ENCODE measurements at regions not wholly inside any gene's neighbourhood (a gene's known extent, or its start where the extent isn't known, plus 50 kb on each side); places are given as distances from the start of the nearest gene placed in this dataset.
"Not testable (repeated sequence)": the region's sequence is repeated elsewhere in the genome, so short reads cannot be mapped to it uniquely, and the experiment has no call there.

DNA sequence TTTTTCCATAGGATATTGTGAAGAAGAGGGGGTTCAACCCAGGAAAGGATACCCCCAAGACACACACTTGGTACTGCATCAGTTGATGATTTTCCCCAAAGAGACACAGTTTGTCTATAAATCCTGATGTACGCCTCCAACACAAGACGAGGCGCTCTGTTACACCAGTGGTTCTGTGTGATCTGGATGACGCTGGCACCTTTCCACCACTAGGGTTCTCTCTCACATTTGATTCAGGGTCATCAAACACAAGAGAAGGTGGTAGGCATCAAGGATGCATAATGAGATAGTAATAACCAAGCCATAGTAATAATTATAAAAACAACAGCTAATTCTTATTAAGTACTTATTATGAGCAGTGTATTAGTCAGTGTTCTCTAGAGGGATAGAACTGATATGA, 508.8 kb upstream of the ZP4 start:
- Histone ChIP-seq H3K9me3 (ENCODE audit: control insufficient read depth, insufficient read depth, low read depth, low read length) (no peaks in the 10 kb centered on the region), H3K36me3 (ENCODE audit: control insufficient read depth, insufficient read depth, low read length) (no peaks in the 10 kb centered on the region), H3K27ac (ENCODE audit: low read depth, low read length) (no peak overlapping the region), H3K9ac (ENCODE audit: low read length) (no peak overlapping the region), H3K4me3 (ENCODE audit: low read depth, low read length) (no peak overlapping the region), H3K4me1 (ENCODE audit: control insufficient read depth, insufficient read depth, low read length) (no peaks in the 10 kb centered on the region), H3K27me3 (ENCODE audit: control insufficient read depth, insufficient read depth, low read length) (no peaks in the 10 kb centered on the region)

DNA sequence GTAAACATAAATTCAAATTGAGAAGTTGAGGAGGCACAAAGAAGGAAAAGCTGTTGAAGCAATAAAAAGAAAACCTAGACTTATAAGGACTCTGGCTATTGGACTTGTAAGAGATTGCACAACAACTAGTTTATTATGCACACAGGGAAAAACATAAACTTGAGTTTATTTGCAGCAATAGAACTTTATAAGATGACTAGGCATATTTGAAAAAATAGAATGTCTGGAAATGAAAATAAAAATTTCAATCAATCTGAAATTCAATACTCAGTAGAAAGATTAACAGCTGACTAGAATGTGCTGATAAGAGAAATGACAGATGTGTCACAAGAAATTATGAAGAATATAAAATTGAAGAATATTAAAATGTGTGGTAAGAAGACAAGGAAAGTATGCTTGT, 505.4 kb upstream of the ZP4 start:
- no peak overlapping the region for H3K4me3 ChIP-seq (ENCODE audit: low read depth, low read length)

DNA sequence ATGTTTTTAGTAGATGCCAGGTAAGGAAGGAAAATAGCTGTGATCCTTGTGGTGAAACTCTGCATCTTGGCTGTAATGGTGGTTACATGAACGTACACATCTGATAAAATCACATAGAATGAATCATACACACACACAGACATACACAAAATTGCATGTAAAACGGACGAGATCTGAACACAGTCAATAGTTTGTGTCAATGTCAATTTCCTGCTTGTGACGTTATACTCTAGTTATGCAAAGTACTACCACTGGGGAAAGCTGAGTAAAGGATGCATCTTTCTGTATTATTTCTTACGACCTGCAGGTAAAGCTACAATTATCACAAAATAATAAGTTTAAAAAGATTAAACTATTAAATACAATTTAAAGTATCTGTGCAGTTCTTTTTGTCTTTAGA, 493.7 kb upstream of the ZP4 start:
- Histone ChIP-seq H3K36me3 (ENCODE audit: control insufficient read depth, insufficient read depth, low read length) (no peaks in the 10 kb centered on the region), H3K27ac (ENCODE audit: low read depth, low read length) (no peak overlapping the region), H3K9ac (ENCODE audit: low read length) (no peak overlapping the region), H3K4me3 (ENCODE audit: low read depth, low read length) (no peak overlapping the region), H3K4me1 (ENCODE audit: control insufficient read depth, insufficient read depth, low read length) (peaks cover 14% of the 10 kb centered on the region), H3K9me3 (ENCODE audit: control insufficient read depth, insufficient read depth, low read depth, low read length) (peaks cover 2% of the 10 kb centered on the region; the same call in 1 of the 2 replicates), H3K27me3 (ENCODE audit: control insufficient read depth, insufficient read depth, low read length) (no peaks in the 10 kb centered on the region)

More for the DNA sequence above, 505.4 kb upstream of the ZP4 start:
- no peaks in the 10 kb centered on the region for H3K27me3 ChIP-seq (ENCODE audit: control insufficient read depth, insufficient read depth, low read length)
- H3K27ac ChIP-seq (ENCODE audit: low read depth, low read length): no peak overlapping the region
- no peaks in the 10 kb centered on the region for H3K36me3 ChIP-seq (ENCODE audit: control insufficient read depth, insufficient read depth, low read length)
- no peaks in the 10 kb centered on the region for H3K4me1 ChIP-seq (ENCODE audit: control insufficient read depth, insufficient read depth, low read length)
- no peak overlapping the region for H3K9ac ChIP-seq (ENCODE audit: low read length)
- H3K9me3 ChIP-seq (ENCODE audit: control insufficient read depth, insufficient read depth, low read depth, low read length): no peaks in the 10 kb centered on the region

DNA sequence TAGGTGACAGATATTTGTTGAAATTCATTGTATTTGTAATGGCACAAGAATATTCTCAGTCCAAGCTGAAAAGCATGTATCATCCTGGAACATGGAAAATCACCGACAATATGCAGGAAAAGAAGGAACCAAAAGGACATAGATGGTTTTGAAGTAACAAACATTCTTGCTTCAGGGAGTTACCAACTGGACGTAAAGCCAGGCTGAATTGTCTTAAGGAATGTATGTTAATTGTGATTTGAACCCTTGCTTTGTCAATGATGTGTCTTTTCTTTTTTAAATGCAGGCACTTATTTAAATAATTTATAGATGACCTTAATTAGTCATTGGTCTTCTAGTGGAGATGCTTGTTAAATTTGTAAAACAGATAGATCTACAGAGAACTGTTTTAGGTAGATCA, 489.4 kb upstream of the ZP4 start:
- Histone ChIP-seq H3K9me3 (ENCODE audit: control insufficient read depth, insufficient read depth, low read depth, low read length) (peaks cover 2% of the 10 kb centered on the region; the same call in 1 of the 2 replicates), H3K36me3 (ENCODE audit: control insufficient read depth, insufficient read depth, low read length) (no peaks in the 10 kb centered on the region), H3K4me1 (ENCODE audit: control insufficient read depth, insufficient read depth, low read length) (peaks cover 36% of the 10 kb centered on the region), H3K27ac (ENCODE audit: low read depth, low read length) (peak overlapping the region; percentile 95), H3K9ac (ENCODE audit: low read length) (peak overlapping the region; percentile 84), H3K27me3 (ENCODE audit: control insufficient read depth, insufficient read depth, low read length) (no peaks in the 10 kb centered on the region), H3K4me3 (ENCODE audit: low read depth, low read length) (0 out of 2 replicates have a peak overlapping the region, but pooled peaks have one; percentile 4)

DNA sequence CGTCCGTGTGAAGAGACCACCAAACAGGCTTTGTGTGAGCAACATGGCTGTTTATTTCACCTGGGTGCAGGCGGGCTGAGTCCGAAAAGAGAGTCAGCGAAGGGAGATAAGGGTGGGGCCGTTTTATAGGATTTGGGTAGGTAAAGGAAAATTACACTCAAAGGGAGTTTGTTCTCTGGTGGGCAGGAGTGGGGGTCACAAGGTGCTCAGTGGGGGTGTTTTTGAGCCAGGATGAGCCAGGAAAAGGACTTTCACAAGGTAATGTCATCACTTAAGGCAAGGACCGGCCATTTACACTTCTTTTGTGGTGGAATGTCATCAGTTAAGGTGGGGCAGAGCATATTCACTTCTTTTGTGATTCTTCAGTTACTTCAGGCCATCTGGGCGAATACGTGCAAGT, 488.7 kb upstream of the ZP4 start:
- H3K27ac ChIP-seq (ENCODE audit: low read depth, low read length): peak overlapping the region; percentile 95
- peaks cover 36% of the 10 kb centered on the region for H3K4me1 ChIP-seq (ENCODE audit: control insufficient read depth, insufficient read depth, low read length)
- H3K36me3 ChIP-seq (ENCODE audit: control insufficient read depth, insufficient read depth, low read length); H3K9me3 ChIP-seq (ENCODE audit: control insufficient read depth, insufficient read depth, low read depth, low read length); H3K4me3 ChIP-seq (ENCODE audit: low read depth, low read length); H3K27me3 ChIP-seq (ENCODE audit: control insufficient read depth, insufficient read depth, low read length): not testable (repeated sequence)
- H3K9ac ChIP-seq (ENCODE audit: low read length): peak overlapping the region; percentile 46

DNA sequence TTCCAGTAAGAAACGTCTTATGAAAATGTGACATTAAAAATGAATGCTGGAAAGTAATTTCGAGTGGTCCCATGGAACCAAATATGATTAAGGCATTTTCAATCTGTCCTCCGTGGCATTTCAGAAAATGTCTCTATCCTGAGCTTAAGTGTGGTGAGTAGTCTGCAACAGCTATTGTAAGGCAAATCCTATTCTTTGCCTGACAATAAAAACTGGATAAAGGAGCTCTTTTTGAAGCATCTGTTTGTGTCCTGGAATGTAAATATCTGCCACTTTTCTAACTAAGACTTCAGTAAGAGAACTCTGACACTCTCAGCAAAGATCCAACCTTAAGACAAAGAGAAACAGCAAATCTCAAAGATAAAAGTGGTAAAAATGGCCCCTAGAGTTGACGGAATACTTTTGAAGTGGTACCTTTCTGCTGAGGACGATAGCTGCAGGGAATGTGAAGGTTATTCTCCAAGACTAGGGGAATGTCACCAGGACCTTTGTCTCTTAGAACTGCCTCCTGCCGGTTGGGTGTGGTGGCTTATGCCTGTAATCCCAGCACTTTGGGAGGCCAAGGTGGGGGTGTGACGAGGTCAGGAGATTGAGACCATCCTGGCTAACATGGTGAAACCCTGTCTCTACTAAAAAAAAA, 486.7 kb upstream of the ZP4 start:
- Histone ChIP-seq H3K4me1 (ENCODE audit: control insufficient read depth, insufficient read depth, low read length) (peaks cover 36% of the 10 kb centered on the region), H3K9me3 (ENCODE audit: control insufficient read depth, insufficient read depth, low read depth, low read length) (no peaks in the 10 kb centered on the region; the same call in 1 of the 2 replicates), H3K36me3 (ENCODE audit: control insufficient read depth, insufficient read depth, low read length) (no peaks in the 10 kb centered on the region), H3K9ac (ENCODE audit: low read length) (peak overlapping the region; percentile 56), H3K27ac (ENCODE audit: low read depth, low read length) (peak overlapping the region; percentile 84), H3K4me3 (ENCODE audit: low read depth, low read length) (0 out of 2 replicates have a peak overlapping the region, but pooled peaks have one; percentile 5), H3K27me3 (ENCODE audit: control insufficient read depth, insufficient read depth, low read length) (no peaks in the 10 kb centered on the region)

DNA sequence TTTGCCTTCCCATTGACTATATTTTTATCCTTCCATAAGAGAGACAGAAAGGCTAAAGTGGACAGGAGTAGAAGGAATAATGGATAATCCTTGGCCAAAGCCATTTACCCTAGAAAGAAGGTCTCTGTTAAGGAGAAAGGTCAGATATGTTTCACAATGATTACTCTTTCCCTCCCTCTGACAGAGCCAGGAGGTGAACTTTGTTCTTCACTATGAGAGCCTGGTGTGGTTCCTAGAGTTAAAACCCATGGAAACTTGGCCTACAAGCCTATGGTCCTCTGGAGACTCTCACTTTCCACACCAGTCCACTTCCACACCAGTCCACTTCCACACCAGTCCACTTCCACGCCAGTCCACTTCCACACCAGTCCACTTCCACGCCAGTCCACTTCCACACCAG, 479.9 kb upstream of the ZP4 start:
- Histone ChIP-seq H3K9me3 (ENCODE audit: control insufficient read depth, insufficient read depth, low read depth, low read length) (peaks cover 2% of the 10 kb centered on the region; the same call in 1 of the 2 replicates), H3K4me3 (ENCODE audit: low read depth, low read length) (no peak overlapping the region), H3K36me3 (ENCODE audit: control insufficient read depth, insufficient read depth, low read length) (no peaks in the 10 kb centered on the region), H3K27me3 (ENCODE audit: control insufficient read depth, insufficient read depth, low read length) (no peaks in the 10 kb centered on the region), H3K9ac (ENCODE audit: low read length) (no peak overlapping the region), H3K4me1 (ENCODE audit: control insufficient read depth, insufficient read depth, low read length) (no peaks in the 10 kb centered on the region), H3K27ac (ENCODE audit: low read depth, low read length) (no peak overlapping the region)

DNA sequence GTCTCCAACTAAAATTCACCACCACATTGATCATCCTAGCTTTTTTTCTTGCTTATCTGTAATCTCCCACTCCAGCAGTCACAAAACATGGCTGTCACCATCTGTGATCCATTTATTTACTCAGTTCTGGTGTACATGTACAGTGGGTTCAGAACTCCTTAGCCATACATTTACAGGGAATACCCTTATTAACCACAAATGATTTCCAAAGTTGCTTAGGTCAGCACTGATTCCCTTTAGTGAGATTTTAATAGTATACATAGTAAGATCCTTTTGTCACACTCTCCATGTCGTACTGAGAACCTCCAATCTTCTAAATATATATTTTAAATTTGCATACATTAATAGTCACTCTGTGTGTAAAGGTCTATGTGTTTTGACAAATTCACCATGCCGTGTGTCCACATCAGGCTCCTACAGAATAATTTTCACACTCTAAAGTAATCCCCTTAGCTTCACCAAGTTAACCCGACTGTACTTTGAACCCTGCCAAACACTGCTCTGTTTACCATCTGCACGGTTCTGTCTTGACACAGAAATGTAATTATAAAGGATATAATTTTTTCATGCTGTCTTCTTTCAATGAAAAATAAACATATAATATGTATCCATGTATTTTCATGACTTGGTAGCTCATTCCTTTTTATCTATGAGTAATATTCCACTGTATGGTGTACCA, 473.6 kb upstream of the ZP4 start:
- Histone ChIP-seq H3K4me1 (ENCODE audit: control insufficient read depth, insufficient read depth, low read length) (no peaks in the 10 kb centered on the region), H3K27ac (ENCODE audit: low read depth, low read length) (no peak overlapping the region), H3K9ac (ENCODE audit: low read length) (no peak overlapping the region), H3K4me3 (ENCODE audit: low read depth, low read length) (no peak overlapping the region), H3K9me3 (ENCODE audit: control insufficient read depth, insufficient read depth, low read depth, low read length) (peaks cover 2% of the 10 kb centered on the region; the same call in 1 of the 2 replicates), H3K27me3 (ENCODE audit: control insufficient read depth, insufficient read depth, low read length) (no peaks in the 10 kb centered on the region), H3K36me3 (ENCODE audit: control insufficient read depth, insufficient read depth, low read length) (no peaks in the 10 kb centered on the region)

DNA sequence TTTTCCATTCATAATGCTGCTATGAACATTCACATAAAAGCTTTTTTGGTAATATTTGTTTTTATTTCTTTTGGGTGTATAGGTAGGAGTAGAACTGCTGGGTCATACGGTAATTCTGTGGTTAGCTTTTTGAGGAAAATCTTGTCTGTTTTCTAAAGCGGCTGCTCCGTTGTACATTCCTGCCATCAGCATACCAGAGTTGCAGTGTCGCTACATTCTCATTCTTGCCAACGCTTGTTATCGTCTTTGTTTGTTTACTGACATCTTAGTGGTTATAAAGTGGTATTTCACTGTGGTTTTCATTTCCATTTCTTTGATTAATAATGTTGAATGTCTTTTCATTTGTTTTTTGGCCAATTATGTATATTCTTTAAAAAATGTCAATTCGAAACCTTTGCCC, 469.8 kb upstream of the ZP4 start:
- Histone ChIP-seq H3K27me3 (ENCODE audit: control insufficient read depth, insufficient read depth, low read length) (no peaks in the 10 kb centered on the region), H3K4me3 (ENCODE audit: low read depth, low read length) (no peak overlapping the region), H3K4me1 (ENCODE audit: control insufficient read depth, insufficient read depth, low read length) (no peaks in the 10 kb centered on the region), H3K9ac (ENCODE audit: low read length) (no peak overlapping the region), H3K36me3 (ENCODE audit: control insufficient read depth, insufficient read depth, low read length) (no peaks in the 10 kb centered on the region), H3K27ac (ENCODE audit: low read depth, low read length) (no peak overlapping the region), H3K9me3 (ENCODE audit: control insufficient read depth, insufficient read depth, low read depth, low read length) (no peaks in the 10 kb centered on the region)

DNA sequence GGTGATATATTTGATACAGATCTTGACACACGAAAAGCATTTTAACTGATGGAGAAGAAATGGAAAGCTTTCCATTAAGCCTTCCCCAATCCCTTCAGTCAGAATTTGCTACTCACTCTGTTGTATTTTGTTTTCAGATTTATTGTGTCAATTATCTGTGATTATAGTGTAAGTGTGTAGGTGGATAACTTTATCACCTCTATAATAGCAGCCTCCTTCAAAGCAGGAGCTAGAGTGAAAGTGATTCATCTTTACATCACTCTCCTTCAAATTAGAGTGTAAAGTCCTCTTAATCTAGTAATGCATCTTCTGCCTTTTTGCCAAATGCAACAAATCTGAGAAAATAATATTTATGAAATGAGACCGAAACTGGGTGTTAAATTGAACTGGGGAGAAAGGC, 459.7 kb upstream of the ZP4 start:
- H3K9me3 ChIP-seq (ENCODE audit: control insufficient read depth, insufficient read depth, low read depth, low read length): peaks cover 3% of the 10 kb centered on the region; the same call in 1 of the 2 replicates
- no peak overlapping the region for H3K4me3 ChIP-seq (ENCODE audit: low read depth, low read length)
- no peaks in the 10 kb centered on the region for H3K4me1 ChIP-seq (ENCODE audit: control insufficient read depth, insufficient read depth, low read length)
- no peaks in the 10 kb centered on the region for H3K27me3 ChIP-seq (ENCODE audit: control insufficient read depth, insufficient read depth, low read length)
- H3K36me3 ChIP-seq (ENCODE audit: control insufficient read depth, insufficient read depth, low read length): no peaks in the 10 kb centered on the region
- H3K27ac ChIP-seq (ENCODE audit: low read depth, low read length): no peak overlapping the region
- no peak overlapping the region for H3K9ac ChIP-seq (ENCODE audit: low read length)

DNA sequence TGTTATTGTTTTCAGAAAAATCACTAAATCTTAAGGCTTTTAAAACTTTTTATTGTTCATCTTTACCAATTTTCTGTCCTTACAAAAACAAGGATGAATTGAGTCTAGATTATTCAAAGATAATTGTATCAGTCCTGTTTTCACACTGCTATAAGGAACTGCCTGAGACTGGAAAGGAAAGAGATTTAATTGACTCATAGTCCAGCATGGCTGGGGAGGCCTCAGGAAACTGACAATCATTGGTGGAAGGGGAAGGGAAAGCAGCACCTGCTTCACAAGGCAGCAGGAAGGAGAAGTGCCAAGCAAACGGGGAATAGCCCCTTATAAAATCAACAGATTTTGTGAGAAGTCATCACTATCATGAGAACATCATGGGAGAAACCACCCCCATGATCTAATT, 455.6 kb upstream of the ZP4 start:
- Histone ChIP-seq H3K4me1 (ENCODE audit: control insufficient read depth, insufficient read depth, low read length) (no peaks in the 10 kb centered on the region), H3K9me3 (ENCODE audit: control insufficient read depth, insufficient read depth, low read depth, low read length) (peaks cover 3% of the 10 kb centered on the region; the same call in 1 of the 2 replicates), H3K36me3 (ENCODE audit: control insufficient read depth, insufficient read depth, low read length) (no peaks in the 10 kb centered on the region), H3K27ac (ENCODE audit: low read depth, low read length) (no peak overlapping the region), H3K4me3 (ENCODE audit: low read depth, low read length) (no peak overlapping the region), H3K9ac (ENCODE audit: low read length) (no peak overlapping the region), H3K27me3 (ENCODE audit: control insufficient read depth, insufficient read depth, low read length) (no peaks in the 10 kb centered on the region)

Data from HUES6 (cell line).